HG02678 (cell line): ENCODE measurements at regions not wholly inside any gene's neighbourhood (a gene's known extent, or its start where the extent isn't known, plus 50 kb on each side); places are given as distances from the start of the nearest gene placed in this dataset.

Source experiments
- ATAC-seq: cut with Tn5 transposase; IDR thresholded peaks from one replicate; pipeline ENCODE4 v1.9.1; 2021; ENCODE audit warnings: mild to moderate bottlenecking, moderate library complexity; ENCODE audit not compliant: unreplicated experiment

DNA sequence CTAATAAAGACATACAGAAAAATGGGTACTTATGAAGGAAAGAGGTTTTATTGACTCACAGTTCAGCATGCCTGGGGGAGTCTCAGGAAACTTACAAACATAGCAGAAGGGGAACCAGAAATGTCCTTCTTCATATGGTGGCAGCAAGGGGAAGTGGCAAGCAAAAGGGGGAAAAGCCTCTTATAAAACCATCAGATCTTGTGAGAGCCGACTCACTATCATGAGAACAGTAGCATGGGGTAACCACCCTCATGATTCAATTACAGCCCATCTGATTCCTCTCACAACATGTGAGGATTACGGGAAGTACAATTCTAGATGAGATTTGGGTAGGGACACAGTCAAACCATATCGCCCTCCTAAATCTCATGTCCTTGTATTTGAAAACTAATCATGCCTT, 1305.4 kb upstream of the SORCS1 start:
- ATAC-seq: no peak

DNA sequence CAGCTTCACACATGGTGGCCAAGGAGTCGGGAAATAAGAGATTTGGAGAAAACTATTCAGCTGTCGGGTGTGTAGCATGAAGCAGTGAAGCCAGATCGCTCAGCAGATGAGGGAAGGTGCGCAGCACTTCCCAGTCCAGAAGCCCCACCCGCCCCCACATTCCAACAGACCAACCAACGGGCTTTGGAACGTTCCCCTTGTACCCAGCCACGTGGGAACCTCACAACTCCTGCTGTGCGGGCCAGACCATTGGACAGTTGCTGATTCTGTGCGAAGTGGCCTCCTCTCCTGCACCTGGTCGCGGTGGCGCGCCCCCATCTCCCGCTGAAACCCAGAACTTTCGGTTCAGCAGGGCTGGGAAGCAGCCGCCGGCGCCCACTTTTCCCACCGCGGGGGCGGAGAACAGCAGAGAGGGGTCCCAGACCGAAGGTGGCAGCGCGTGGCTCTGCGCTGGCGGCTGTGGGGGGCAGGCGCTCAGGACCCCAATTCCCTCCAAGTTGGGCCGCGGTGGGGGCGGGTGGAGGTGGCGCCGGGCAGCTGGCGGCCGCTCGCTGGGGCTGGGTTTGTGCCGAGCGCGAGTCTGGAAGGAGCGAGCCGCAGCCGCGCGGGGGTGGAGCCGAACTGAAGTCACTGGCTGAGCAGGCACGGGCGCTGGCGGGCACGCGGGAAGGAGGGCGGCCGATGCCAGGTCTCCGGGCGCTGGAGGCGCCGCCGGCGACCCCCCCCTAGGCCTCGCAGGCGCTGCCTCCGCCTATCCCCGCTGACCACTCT, 1301.5 kb upstream of the SORCS1 start:
- ATAC-seq: peak; percentile 68

DNA sequence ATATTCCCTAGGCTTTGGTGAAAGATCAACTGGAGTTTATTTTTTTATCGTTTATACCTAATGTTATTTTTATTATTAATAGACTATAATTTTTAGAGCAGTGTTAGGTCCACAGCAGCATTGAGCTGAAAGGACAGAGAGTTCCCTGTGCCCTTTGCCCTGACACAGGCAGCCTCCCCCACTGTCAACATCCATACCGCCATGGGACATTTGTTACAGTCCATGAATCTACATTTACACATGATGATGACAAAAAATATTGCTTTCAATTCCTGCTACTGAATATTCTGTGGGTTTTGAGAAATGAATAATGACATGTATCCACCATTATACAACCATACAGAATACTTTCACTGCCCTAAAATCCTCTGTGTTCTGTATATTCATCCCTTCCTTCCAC, 1297.5 kb upstream of the SORCS1 start:
- ATAC-seq: no peak

DNA sequence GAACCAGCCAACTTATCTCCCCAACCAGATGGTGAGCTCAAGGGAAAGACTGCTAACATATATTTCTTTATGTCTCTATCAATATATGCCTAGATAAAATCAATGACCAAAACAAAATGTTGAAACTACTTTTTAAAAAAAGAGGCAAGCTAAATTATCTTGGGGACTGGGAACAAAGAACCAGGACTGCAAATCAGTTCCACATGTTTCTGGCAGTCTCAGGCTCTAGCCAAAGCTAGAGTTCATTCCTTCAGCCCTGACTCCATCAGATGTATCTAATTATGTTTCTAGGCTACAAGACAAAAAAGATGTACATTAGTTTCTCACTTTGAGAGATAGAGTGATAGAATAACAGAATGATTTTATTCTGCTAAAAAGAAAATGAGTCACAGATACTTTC, 1290.3 kb upstream of the SORCS1 start:
- ATAC-seq: no peak

DNA sequence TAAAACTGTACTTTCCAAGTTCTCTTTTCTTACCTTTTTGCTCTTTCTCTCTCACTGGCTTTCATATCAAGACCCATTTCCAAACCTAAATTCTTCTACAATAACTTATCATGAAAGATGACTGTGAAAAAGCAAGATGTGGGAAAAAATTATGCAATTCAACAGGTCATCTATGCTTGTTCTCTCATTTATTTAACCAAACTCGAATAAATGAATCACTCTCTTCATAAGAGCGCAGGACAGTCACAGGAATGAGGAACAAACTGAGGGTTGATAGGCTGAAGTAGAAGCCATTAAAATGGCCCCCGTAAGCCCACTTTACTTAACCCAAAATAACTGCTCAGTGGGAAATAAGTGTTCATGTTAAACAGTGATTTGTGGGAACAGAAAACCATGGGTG, 1289.7 kb upstream of the SORCS1 start:
- no peak for ATAC-seq

DNA sequence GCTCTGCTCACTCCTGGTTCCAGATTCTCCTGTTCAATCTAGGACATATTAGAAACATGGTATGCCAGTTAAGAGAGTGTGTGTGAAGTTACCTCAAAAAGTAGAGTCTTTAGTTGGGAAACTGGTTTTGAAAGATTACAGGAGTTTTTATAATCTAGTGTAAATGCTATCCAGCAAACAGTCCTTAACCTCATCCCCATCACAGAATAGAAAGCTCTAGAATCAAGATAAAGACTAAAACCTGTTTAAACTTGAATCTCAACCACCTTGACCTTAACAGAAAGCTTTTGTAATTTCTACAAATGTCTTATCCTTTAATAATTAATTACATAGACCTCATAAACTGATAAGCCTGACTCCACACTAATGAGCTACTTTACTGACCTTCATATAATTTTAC, 1288.7 kb upstream of the SORCS1 start:
- no peak for ATAC-seq

DNA sequence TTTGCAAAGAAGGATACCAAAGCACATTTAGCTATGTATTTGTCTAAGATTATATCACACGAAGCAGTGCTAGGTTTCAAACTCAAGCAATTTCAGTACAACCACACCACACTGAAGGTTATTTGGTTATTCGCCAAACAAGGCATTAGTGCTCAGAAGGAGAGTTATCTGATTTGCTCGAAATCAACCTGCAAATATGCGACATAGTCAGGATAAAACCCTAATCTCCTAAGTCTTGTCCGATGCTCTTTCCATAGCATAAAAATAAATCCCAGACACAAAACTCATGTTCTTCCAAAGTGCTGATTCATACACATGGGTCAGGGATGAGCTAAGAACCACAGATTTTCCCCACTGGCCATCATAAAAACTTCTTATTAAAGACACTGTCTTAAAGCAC, 1288.0 kb upstream of the SORCS1 start:
- no peak for ATAC-seq

DNA sequence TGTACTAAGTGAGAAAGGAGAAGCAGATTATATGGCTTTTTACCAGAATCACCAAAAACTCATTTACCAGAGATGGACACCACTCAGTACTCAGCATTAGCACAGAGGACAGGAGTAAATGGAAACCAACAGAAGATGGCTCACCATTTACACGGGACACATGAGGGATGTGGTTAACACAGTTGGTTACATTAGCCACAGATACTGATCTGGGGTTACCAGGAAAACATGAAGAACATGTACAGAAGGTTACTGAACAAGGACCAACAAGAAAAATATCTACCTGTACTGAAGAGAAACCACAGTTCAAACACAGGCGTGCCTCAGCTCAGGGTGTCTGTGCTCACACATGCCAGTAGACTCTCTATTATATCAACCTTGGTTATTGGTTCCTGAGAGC, 1285.8 kb upstream of the SORCS1 start:
- peak; percentile 63 for ATAC-seq

DNA sequence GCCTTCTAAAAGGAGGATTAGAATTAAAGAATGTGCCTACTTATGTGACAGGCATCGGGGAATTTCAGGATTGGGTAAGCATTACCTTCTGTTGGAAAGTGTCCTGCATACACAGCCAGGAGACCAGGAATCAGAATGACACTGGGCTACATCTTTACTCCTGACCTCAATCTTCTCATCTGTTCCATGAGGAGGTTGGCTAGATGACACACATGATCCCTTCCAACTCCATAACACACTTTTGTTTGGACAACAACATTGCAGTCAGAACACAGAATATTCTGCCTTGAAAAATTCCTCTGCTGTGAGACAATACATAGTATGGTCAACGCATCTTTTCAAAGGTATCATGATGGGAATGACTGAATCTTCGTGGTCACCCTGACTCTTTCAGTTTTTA, 1281.2 kb upstream of the SORCS1 start:
- ATAC-seq: no peak

DNA sequence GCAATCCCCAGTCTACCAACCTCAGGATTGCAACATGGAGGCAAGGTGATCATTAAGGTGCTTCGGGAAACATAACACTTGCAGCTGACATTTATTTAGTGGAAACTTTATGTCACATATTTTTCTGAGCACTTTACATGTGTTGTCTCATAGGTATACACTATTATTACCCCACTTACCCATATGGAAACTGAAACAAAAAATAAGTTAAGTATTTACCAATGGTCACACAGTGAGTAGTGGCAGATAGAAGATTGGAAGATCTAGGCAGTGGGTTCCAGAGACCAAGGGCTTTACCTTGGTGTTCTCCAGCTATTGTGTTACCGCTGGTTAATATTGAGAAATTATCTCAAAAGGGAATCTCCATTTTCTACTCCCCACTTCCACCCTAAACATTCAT, 1279.1 kb upstream of the SORCS1 start:
- peak; percentile 89 for ATAC-seq

DNA sequence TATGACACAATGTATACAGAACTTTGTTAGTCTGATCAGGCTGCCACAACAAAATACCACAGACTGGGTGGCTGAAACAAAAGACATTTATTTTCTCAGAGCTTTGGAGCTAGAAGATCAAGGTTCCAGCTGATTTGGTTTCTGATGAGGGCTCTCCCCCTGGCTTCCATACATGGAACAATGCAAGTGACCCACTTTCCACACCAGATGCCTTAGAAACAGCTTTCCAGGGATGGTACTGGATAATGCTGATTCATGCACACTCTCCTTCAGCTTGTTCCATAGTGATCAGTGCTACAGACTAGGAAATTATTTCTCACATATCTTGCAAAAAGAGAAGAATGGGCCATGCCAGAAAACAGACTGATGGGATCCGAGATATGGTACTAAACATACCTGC, 1274.9 kb upstream of the SORCS1 start:
- ATAC-seq: no peak

DNA sequence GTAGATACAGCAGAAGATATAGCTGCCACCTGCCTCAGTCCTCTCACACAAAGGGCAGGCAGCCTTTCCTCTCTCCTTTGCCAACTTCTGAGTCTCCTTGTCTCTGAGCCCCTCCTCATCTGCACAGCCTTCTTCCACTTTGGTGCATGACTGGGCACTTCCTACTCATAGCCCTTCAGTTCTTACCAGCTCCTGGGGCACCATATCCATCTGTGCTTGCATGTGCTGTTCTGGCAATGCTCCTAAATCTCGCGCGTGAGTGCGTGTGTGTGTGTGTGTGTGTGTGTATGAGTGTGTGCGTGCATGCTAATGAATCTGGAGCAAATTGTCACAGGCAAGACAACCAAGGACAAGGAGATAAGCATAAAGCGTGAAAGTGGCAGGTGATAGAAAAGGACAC, 1271.6 kb upstream of the SORCS1 start:
- ATAC-seq: no peak

DNA sequence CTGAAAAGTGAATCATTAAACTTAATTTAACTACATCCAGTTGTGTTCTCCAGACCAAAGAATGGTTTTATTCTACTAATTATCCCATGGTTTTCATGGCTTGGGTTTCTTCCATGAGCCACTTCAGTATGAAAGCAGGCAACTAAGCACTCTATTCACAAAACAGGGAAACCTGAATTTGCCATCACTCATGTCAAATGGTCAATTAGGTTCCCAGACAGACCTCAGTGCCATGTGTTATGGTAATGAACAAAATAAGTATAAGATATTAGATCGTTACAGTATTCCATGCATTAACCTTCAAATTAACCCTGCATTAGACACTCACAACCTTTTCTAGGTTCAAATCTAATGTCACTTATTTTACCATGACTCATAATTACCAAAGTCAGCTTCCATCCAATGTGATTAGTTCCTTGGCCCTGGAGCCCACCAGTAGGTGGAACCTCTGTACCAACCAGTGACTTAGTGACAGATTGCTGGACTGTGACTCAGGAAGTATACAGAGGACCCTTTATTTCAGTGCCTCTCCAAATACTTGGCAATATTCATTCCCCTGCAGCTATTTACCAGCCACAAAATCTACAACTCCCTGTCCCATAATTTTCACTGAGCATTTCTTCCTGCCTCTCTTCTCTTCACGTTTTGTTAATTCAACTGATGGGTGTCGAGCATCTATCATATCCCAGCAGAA, 1270.2 kb upstream of the SORCS1 start:
- no peak for ATAC-seq

DNA sequence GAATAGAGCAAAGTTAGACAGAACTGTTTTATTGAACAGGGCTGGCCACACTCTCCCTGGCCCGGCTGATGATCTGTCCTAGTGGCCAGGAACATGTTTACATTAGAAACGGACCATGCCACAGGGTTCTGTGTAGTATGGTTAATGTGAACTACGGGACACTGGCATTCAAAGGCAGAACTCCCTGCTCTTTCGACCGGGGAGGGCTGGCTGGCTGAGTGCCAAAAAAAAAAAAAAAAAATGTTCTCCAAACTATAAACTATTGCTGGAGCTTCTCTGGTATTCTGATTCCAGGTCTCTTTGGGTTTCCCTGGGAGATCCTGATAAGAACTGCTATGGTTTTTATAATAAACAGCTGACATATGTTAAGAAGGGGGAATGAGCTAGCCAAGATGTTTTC, 1262.6 kb upstream of the SORCS1 start:
- no peak for ATAC-seq

DNA sequence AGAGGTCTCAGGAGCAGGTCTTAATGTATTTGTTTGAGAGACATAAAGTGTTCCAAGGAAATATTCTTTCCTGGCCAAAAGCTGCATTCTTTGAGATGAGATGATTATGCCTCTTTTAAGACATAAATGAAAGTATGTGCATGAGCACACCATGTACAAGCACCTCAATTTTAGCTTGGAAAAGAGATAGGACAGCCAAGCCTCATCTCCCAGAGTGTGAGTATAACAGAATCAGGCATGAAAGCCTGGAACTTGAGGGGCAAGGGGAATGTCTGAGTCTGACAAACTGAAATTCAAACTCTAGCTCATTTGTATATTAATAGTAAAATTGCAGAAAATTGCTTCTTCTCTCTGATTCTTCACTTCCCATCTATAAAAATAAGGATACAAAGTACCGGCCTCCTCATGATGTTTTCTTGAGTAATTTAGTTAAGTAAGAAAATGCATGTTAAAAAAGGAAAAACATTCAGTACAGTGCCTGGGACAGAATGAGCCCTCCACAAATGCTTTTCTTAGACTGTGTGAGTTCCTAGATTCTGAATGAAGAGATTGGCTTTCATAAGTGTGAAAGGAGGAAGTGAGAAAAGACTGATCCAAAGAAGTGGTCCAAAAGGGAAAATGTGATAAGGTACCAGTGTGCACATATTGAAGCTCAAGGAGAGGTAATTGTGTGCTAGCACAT, 1260.9 kb upstream of the SORCS1 start:
- ATAC-seq: no peak

DNA sequence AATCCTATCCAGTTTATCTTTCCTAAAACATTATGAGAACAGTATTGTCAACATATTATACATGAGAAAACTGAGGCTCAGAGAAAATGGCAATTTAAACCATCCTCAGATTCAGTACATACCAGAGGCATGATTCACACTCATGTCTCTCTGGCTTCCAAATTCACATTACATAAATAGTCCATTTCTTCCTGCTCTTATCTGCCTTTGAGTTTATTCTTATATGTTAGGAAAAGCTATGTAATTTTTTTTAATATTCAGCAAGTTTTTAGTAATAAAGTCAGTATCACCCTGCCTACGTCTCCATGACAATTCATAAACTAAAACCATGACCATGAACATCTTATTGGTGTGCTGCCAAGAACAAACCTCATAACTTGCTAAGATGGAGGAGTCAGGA, 1260.2 kb upstream of the SORCS1 start:
- no peak for ATAC-seq

DNA sequence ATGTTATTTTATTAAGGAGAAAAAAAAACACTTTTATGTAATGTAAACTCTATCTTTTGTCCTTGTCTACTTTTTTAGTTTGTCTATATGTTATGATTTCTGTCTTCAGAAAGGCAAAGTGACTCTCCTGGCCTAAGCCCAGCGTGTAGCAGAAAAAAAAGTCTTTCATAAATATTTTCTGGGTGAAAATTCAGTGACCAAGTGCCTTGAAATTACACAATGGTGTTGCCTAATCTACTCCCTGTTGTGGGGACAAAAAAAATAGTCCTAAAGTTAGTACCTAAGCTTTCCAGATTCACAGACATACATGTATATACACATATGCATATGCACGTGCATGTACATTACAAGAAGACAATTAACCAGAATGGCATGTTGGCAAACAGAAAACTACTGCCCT, 1257.8 kb upstream of the SORCS1 start:
- no peak for ATAC-seq

DNA sequence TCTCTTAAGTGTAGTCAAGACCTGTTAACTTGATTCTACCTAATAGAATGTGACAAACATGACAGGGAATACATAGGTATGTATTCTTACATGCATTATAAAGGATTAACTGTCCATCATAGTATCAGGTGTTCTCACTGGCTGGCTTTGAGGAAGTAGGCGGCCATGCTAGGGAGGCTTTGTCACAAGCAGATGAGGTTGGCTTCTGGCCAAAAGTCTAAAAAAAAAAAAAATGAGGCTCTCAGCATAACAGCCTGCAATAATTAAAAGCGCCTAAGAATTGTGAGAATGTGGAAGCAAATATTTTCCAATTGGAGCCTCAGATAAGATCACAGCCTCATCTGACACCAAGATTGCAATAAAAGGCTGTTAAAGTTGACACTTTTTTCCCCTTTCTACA, 1256.8 kb upstream of the SORCS1 start:
- ATAC-seq: no peak

DNA sequence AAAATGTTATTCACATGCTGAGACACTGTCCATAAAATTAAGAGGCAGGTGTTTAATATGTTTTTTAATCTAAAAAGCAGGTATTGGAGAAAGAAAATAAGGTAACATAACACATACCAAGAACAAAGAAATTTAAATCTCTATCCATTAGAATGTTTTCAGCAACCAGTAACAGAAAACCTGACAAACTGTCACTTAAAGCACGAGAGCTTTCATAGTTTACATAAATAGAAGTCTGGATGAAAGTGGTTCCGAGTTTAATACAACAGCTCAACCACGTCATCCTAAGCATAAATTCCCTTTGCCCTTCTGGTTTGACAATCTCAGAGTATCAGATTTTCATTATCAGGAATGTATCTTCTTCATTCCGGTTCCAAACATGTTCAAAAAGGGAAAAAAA, 1249.4 kb upstream of the SORCS1 start:
- ATAC-seq: no peak

DNA sequence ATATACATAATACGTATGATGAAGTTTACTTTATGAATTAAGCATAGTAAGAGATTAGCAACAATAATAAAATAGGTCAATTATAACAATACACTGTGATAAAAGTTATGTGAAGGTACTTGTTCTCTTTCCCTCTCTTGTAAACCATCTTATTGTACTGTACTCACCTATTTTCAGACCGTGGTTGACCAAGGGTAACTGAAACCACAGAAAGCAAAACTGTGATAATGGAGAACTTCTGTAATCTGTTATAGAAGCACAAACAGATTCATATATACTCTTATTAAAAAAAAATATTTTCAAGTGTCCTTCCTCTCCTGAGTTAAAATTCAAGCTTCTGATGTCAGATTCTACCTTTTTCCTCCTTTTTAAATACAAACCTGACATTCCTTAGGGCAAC, 1247.8 kb upstream of the SORCS1 start:
- peak; percentile 59 for ATAC-seq

DNA sequence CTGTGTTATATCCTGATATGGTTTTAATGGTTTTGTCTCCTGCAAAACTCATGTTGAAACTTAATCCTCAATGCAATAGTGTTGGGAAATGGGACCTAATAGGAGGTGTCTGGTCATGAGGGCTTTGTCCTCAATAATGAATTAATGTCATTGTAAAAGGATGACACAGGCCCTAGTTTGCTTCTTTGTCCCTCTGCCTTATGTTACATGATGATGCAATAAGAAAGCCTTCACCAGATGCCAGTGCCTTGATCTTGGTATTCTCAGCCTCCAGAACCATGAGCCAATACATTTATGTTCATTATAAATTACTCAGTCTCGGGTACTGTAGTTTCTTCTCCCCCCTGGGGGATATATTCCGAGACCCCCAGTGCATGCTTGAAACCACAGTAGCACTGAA, 1247.4 kb upstream of the SORCS1 start:
- no peak for ATAC-seq

DNA sequence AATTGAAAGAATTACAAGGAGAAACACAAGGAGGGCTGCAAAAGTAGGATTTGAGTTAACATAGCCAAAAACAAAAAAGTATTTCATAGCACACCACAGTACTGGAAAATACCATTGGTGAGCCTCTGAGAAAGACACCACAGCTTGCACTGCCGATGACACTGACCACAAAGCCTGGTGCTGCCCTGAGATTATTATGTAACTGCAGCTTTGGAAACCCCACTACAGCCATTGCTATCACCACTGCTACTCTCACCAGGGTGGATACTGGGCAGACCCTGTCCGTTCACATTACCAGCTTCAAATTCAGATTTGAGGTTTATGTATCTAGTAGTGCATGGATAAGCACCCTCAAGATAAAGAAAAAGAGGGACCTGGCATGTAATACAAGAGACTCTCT, 1246.7 kb upstream of the SORCS1 start:
- ATAC-seq: no peak
